ENCODE measurements at regions not wholly inside any gene's neighbourhood (a gene's known extent, or its start where the extent isn't known, plus 50 kb on each side); places are given as distances from the start of the nearest gene placed in this dataset.
"Not testable (repeated sequence)": the region's sequence is repeated elsewhere in the genome, so short reads cannot be mapped to it uniquely, and the experiment has no call there.

- no peak for DNase-seq
Observed at GRCh38 chr14:62429683-62430082, 615.6 kb downstream of the KCNH5 start.

- no peak for DNase-seq
Observed at GRCh38 chr14:62431496-62431895, 613.8 kb downstream of the KCNH5 start.

GRCh38 chr14:62432955-62433354 lies 612.3 kb downstream of the KCNH5 start:
- DNase-seq = no peak

- DNase-seq = no peak
Observed at GRCh38 chr14:62436261-62436660, 609.0 kb downstream of the KCNH5 start.

GRCh38 chr14:62439210-62439609 lies 606.0 kb downstream of the KCNH5 start:
- DNase-seq = no peak

GRCh38 chr14:62443796-62444195 lies 601.5 kb downstream of the KCNH5 start:
- no peak for DNase-seq

GRCh38 chr14:62445570-62445969 lies 599.7 kb downstream of the KCNH5 start:
- no peak for DNase-seq

GRCh38 chr14:62451221-62451620 lies 594.0 kb downstream of the KCNH5 start:
- no peak for DNase-seq

GRCh38 chr14:62453226-62453625 lies 592.0 kb downstream of the KCNH5 start:
- no peak for DNase-seq

GRCh38 chr14:62455446-62455845 lies 589.8 kb downstream of the KCNH5 start:
- no peak for DNase-seq

GRCh38 chr14:62462988-62463387 lies 582.3 kb downstream of the KCNH5 start:
- DNase-seq = no peak

- no peak for DNase-seq
Observed at GRCh38 chr14:62468946-62469345, 576.3 kb downstream of the KCNH5 start.

GRCh38 chr14:62470935-62471334 lies 574.3 kb downstream of the KCNH5 start:
- no peak for DNase-seq

GRCh38 chr14:62491146-62491545 lies 554.1 kb downstream of the KCNH5 start:
- DNase-seq = no peak

GRCh38 chr14:62497708-62498107 lies 547.5 kb downstream of the KCNH5 start:
- no peak for DNase-seq

GRCh38 chr14:62501021-62501750 lies 544.1 kb downstream of the KCNH5 start:
- DNase-seq = no peak

- DNase-seq = no peak
Observed at GRCh38 chr14:62505045-62505444, 540.2 kb downstream of the KCNH5 start.

GRCh38 chr14:62521309-62521708 lies 523.9 kb downstream of the KCNH5 start:
- DNase-seq = not testable (repeated sequence)

- no peak for DNase-seq
Observed at GRCh38 chr14:62528296-62528695, 517.0 kb downstream of the KCNH5 start.

- DNase-seq = no peak
Observed at GRCh38 chr14:62532181-62532580, 513.1 kb downstream of the KCNH5 start.

GRCh38 chr14:62546862-62547474 lies 498.3 kb downstream of the KCNH5 start:
- DNase-seq = no peak

- no peak for DNase-seq
Observed at GRCh38 chr14:62557416-62557815, 487.8 kb downstream of the KCNH5 start.

- DNase-seq = no peak
Observed at GRCh38 chr14:62558451-62558850, 486.8 kb downstream of the KCNH5 start.

- no peak for DNase-seq
Observed at GRCh38 chr14:62585247-62585646, 460.0 kb downstream of the KCNH5 start.

- DNase-seq = no peak
Observed at GRCh38 chr14:62592877-62593276, 452.4 kb downstream of the KCNH5 start.
